HUES64 (cell line): ENCODE measurements at regions not wholly inside any gene's neighbourhood (a gene's known extent, or its start where the extent isn't known, plus 50 kb on each side); places are given as distances from the start of the nearest gene placed in this dataset.
"Not testable (repeated sequence)": the region's sequence is repeated elsewhere in the genome, so short reads cannot be mapped to it uniquely, and the experiment has no call there.

ENCODE experiments used
- H3K27ac ChIP-seq: 2 replicates; pipeline ENCODE4 v1.7.0; 2013; ENCODE audit warnings: low read depth, low read length, inconsistent platforms
- H3K27me3 ChIP-seq: 2 replicates; pipeline ENCODE4 v1.6.1; 2013; ENCODE audit warnings: mild to moderate bottlenecking, low read length; ENCODE audit not compliant: insufficient read depth
- H3K36me3 ChIP-seq: 2 replicates; pipeline ENCODE4 v1.6.1; 2013; ENCODE audit warnings: mild to moderate bottlenecking, low read length; ENCODE audit not compliant: insufficient read depth
- H3K4me1 ChIP-seq: 2 replicates; pipeline ENCODE4 v1.6.1; 2013; ENCODE audit warnings: mild to moderate bottlenecking, low read length, moderate library complexity; ENCODE audit not compliant: insufficient read depth
- H3K4me3 ChIP-seq: 2 replicates; pipeline ENCODE4 v1.5.1; 2013; ENCODE audit warnings: mild to moderate bottlenecking, low read length, moderate library complexity
- H3K9ac ChIP-seq: 2 replicates; pipeline ENCODE4 v1.6.1; 2013; ENCODE audit warnings: mild to moderate bottlenecking, low read depth, low read length
- H3K9me3 ChIP-seq: 2 replicates; pipeline ENCODE4 v1.6.1; 2013; ENCODE audit warnings: low read depth, low read length; ENCODE audit not compliant: insufficient read depth
- WGBS: fragments of 150-250, 120-280 bp; methylation state at CpG from one replicate; pipeline ENCODE4 v1.1.7; 2013; ENCODE audit warnings: missing lambda C conversion rate; 5-methylcytosine and 5-hydroxymethylcytosine counted together

GRCh38 chr11:90722552-90723190 is 499.8 kb upstream of the CHORDC1 start:
- 94% methylated on average over 3 of the region's 3 CpGs for WGBS
- Histone ChIP-seq H3K4me3 (no peak overlapping the region), H3K4me1 (no peaks in the 10 kb centered on the region), H3K36me3 (no peaks in the 10 kb centered on the region), H3K27me3 (no peaks in the 10 kb centered on the region), H3K9me3 (peaks cover 9% of the 10 kb centered on the region), H3K27ac (no peak overlapping the region), H3K9ac (no peak overlapping the region)

GRCh38 chr11:90717522-90717921 is 494.7 kb upstream of the CHORDC1 start:
- H3K27ac ChIP-seq = no peak overlapping the region; the same call in 1 of the 2 replicates

GRCh38 chr11:90705661-90706060 is 482.8 kb upstream of the CHORDC1 start:
- no peaks in the 10 kb centered on the region for H3K27me3 ChIP-seq

More at GRCh38 chr11:90717522-90717921, 494.7 kb upstream of the CHORDC1 start:
- H3K4me3 ChIP-seq = no peak overlapping the region
- peaks cover 7% of the 10 kb centered on the region; the same call in 1 of the 2 replicates for H3K4me1 ChIP-seq
- H3K9ac ChIP-seq = no peak overlapping the region
- H3K27me3 ChIP-seq = no peaks in the 10 kb centered on the region
- H3K9me3 ChIP-seq = peaks cover 12% of the 10 kb centered on the region
- no peaks in the 10 kb centered on the region for H3K36me3 ChIP-seq

GRCh38 chr11:90704510-90704909 is 481.7 kb upstream of the CHORDC1 start:
- Histone ChIP-seq H3K27ac (no peak overlapping the region), H3K9ac (no peak overlapping the region), H3K9me3 (no peaks in the 10 kb centered on the region), H3K36me3 (no peaks in the 10 kb centered on the region), H3K4me1 (0 out of 2 replicates have a peak, but pooled peaks cover 2% of the 10 kb centered on the region), H3K4me3 (no peak overlapping the region), H3K27me3 (no peaks in the 10 kb centered on the region)
- 95% methylated on average over 5 of the region's 5 CpGs for WGBS

More at GRCh38 chr11:90705661-90706060, 482.8 kb upstream of the CHORDC1 start:
- Histone ChIP-seq H3K9ac (no peak overlapping the region), H3K27ac (no peak overlapping the region), H3K36me3 (no peaks in the 10 kb centered on the region), H3K4me3 (no peak overlapping the region), H3K9me3 (no peaks in the 10 kb centered on the region), H3K4me1 (0 out of 2 replicates have a peak, but pooled peaks cover 2% of the 10 kb centered on the region)

GRCh38 chr11:90701716-90702115 is 478.9 kb upstream of the CHORDC1 start:
- Histone ChIP-seq H3K27ac (no peak overlapping the region), H3K9me3 (no peaks in the 10 kb centered on the region), H3K4me3 (no peak overlapping the region), H3K9ac (no peak overlapping the region), H3K36me3 (no peaks in the 10 kb centered on the region), H3K4me1 (0 out of 2 replicates have a peak, but pooled peaks cover 9% of the 10 kb centered on the region), H3K27me3 (no peaks in the 10 kb centered on the region)
- 98% methylated on average over 2 of the region's 2 CpGs for WGBS

GRCh38 chr11:90700789-90701439 is 478.1 kb upstream of the CHORDC1 start:
- Histone ChIP-seq H3K9me3 (no peaks in the 10 kb centered on the region), H3K9ac (no peak overlapping the region), H3K4me3 (no peak overlapping the region), H3K27me3 (no peaks in the 10 kb centered on the region), H3K27ac (no peak overlapping the region), H3K4me1 (0 out of 2 replicates have a peak, but pooled peaks cover 9% of the 10 kb centered on the region), H3K36me3 (no peaks in the 10 kb centered on the region)
- WGBS = 73% methylated on average over 3 of the region's 4 CpGs

- H3K4me3 ChIP-seq = no peak overlapping the region
- H3K4me1 ChIP-seq = 0 out of 2 replicates have a peak, but pooled peaks cover 9% of the 10 kb centered on the region
- H3K36me3 ChIP-seq = no peaks in the 10 kb centered on the region
- no peak overlapping the region for H3K27ac ChIP-seq
- H3K9ac ChIP-seq = no peak overlapping the region
- WGBS = 95% methylated on average over 2 of the region's 2 CpGs
- no peaks in the 10 kb centered on the region for H3K9me3 ChIP-seq
- H3K27me3 ChIP-seq = no peaks in the 10 kb centered on the region
Observed at GRCh38 chr11:90699791-90700400, 477.0 kb upstream of the CHORDC1 start.

GRCh38 chr11:90698238-90698637 is 475.4 kb upstream of the CHORDC1 start:
- Histone ChIP-seq H3K36me3 (no peaks in the 10 kb centered on the region), H3K4me1 (0 out of 2 replicates have a peak, but pooled peaks cover 9% of the 10 kb centered on the region), H3K27ac (no peak overlapping the region), H3K9me3 (0 out of 2 replicates have a peak, but pooled peaks cover 2% of the 10 kb centered on the region), H3K27me3 (no peaks in the 10 kb centered on the region), H3K9ac (no peak overlapping the region), H3K4me3 (no peak overlapping the region)

GRCh38 chr11:90675496-90675895 is 452.6 kb upstream of the CHORDC1 start:
- H3K27ac ChIP-seq, H3K36me3 ChIP-seq, H3K27me3 ChIP-seq, H3K9ac ChIP-seq, H3K4me1 ChIP-seq, H3K9me3 ChIP-seq, H3K4me3 ChIP-seq: not testable (repeated sequence)
- WGBS = 91% methylated on average over 1 of the region's 1 CpG

GRCh38 chr11:90669094-90669493 is 446.2 kb upstream of the CHORDC1 start:
- 89% methylated on average over 2 of the region's 2 CpGs for WGBS
- H3K27ac ChIP-seq = no peak overlapping the region
- H3K9me3 ChIP-seq = no peaks in the 10 kb centered on the region
- H3K36me3 ChIP-seq = no peaks in the 10 kb centered on the region
- H3K4me3 ChIP-seq = no peak overlapping the region
- no peaks in the 10 kb centered on the region for H3K27me3 ChIP-seq
- H3K9ac ChIP-seq = no peak overlapping the region
- H3K4me1 ChIP-seq = no peaks in the 10 kb centered on the region

- Histone ChIP-seq H3K9ac (no peak overlapping the region), H3K9me3 (no peaks in the 10 kb centered on the region), H3K4me3 (no peak overlapping the region), H3K4me1 (no peaks in the 10 kb centered on the region), H3K27ac (no peak overlapping the region), H3K36me3 (no peaks in the 10 kb centered on the region), H3K27me3 (no peaks in the 10 kb centered on the region)
Observed at GRCh38 chr11:90668502-90668901, 445.7 kb upstream of the CHORDC1 start.
